ENCODE measurements at regions not wholly inside any gene's neighbourhood (a gene's known extent, or its start where the extent isn't known, plus 50 kb on each side); places are given as distances from the start of the nearest gene placed in this dataset.

DNA sequence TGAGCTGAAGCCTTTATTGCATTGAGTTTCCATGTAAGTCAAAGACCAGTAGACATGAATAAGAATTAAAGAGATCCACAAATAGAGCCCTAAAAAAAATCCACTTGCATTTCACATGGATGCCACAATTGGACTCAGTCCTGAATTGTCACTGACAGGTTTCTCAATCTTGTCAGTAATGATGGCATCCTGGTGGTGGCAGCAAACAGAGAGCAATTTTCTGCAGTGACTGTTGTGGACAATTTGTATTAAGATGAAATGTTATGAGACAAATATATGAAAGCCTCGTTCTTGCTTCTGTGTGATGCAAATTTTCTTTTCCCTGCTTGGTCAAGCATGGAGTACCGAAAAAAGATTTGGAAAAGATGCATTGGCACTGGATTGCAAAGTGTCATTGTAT is 278.9 kb downstream of the SAMD5 start:
- intact Hi-C loops (cut with micrococcal nuclease) = no loop called here
- no peak for DNase-seq
- no peak for ATAC-seq

GRCh38 chr6:147789430-147789947 is 281.0 kb downstream of the SAMD5 start:
- intact Hi-C loops (cut with micrococcal nuclease) = no loop called here
- DNase-seq = no peak
- ATAC-seq = no peak

- intact Hi-C loops (cut with micrococcal nuclease) = no loop called here
- ATAC-seq = no peak
These were observed 285.6 kb downstream of the SAMD5 start for GRCh38 chr6:147793871-147794643.

GRCh38 chr6:147802459-147802858 is 294.0 kb downstream of the SAMD5 start:
- intact Hi-C loops (cut with micrococcal nuclease) = no loop called here
- no peak for DNase-seq
- no peak for ATAC-seq

More at GRCh38 chr6:147793871-147794643, 285.6 kb downstream of the SAMD5 start:
- DNase-seq = no peak

GRCh38 chr6:147805155-147805554 is 296.7 kb downstream of the SAMD5 start:
- intact Hi-C loops (cut with micrococcal nuclease) = no loop called here
- ATAC-seq = no peak
- DNase-seq = no peak

DNA sequence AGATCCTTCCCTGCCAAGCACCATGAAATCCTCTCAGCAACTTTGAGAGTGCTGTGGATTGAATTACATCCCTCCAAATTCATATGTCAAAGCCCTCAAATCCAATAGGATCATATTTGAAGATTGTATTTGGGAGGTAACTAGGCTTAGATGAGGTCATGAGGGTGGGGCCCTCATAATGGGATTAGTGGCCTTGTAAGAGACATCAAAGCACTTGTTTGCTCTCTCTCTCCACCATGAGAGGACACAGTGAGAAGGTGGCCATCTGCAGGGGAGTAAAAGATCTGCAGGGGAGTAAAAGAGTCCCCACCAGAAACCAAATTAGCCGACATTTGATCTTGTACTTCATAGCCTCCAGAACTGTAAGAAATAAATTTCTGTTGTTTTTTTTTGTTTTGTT is 298.2 kb downstream of the SAMD5 start:
- intact Hi-C loops (cut with micrococcal nuclease) = no loop called here
- no peak for DNase-seq
- ATAC-seq = no peak

GRCh38 chr6:147808640-147809039 is 300.1 kb downstream of the SAMD5 start:
- no peak for DNase-seq
- intact Hi-C loops (cut with micrococcal nuclease) = no loop called here
- ATAC-seq = no peak

DNA sequence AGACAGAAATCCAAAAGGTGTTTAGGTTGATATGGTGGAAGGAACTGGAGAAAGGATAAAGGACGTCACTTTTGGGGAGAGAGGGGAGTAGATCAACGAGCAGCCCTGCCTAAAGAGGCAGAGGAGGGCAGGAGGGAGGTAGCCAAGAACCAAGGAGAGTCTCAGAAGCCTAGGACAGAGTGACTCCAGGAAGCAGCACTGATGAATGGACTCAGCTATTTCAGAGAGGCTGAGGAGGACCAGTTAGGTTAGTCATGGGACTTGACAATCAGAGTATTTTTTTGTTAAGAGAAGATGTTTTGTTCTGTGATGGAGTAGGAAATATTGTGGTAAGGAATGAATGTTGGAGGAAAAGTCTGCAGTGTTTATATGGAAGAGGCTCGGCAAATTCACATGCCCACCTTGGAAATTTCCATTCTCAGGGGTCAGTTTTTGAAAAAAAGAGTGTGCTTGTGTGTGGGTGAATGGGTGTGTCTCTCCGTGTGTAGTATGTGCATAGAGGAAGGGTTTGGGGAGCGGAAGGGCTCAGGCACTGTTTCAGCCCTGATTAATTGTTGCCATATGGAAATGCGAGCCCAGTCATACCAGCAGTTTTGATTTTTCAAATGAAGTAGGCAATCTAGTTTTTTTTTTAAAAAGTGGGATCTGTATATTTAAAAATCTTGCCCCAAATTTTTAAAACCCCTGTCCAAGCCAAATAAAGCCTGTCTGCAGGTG is 303.6 kb downstream of the SAMD5 start:
- ATAC-seq = no peak
- intact Hi-C loops (cut with micrococcal nuclease) = no loop called here
- no peak for DNase-seq

GRCh38 chr6:147817042-147817689 is 308.7 kb downstream of the SAMD5 start:
- DNase-seq = no peak
- ATAC-seq = no peak
- intact Hi-C loops (cut with micrococcal nuclease) = no loop called here

GRCh38 chr6:147820520-147820919 is 312.0 kb downstream of the SAMD5 start:
- no peak for ATAC-seq
- no peak for DNase-seq
- intact Hi-C loops (cut with micrococcal nuclease) = no loop called here

DNA sequence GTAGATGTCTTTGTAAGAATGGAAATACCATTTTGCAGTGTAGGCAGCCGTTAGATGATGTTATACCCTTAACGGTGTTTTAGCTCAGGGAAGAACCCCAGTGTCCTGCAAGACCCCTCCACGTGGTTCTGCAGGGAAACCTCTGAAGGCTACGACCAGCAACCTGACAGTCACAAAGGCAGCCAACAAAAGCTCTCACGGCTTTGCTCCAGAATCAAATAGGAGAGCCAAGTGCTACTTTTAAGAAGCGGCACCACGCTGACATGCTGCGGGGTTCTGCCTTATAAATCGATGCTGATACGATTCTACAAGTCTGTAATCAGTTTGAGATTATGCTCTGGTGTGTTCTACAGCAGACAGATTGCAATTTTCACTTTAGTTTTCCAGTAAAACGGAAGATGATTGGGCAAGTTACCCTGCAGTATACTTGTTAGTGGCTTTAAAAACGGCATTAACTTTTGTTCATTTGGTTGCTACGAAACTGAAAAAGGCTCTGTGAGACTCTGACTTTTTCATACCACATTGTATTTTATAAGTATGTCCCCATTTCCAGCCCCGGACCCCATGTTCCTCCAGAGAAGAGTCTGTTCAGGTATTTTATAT is 312.9 kb downstream of the SAMD5 start:
- intact Hi-C loops (cut with micrococcal nuclease) = no loop called here
- no peak for ATAC-seq
- DNase-seq = no peak

- DNase-seq = no peak
- no peak for ATAC-seq
- intact Hi-C loops (cut with micrococcal nuclease) = no loop called here
These were observed 315.4 kb downstream of the SAMD5 start for GRCh38 chr6:147823936-147824335.

- no peak for DNase-seq
- intact Hi-C loops (cut with micrococcal nuclease) = no loop called here
- ATAC-seq = no peak
These were observed 317.4 kb downstream of the SAMD5 start for GRCh38 chr6:147825848-147826247.

DNA sequence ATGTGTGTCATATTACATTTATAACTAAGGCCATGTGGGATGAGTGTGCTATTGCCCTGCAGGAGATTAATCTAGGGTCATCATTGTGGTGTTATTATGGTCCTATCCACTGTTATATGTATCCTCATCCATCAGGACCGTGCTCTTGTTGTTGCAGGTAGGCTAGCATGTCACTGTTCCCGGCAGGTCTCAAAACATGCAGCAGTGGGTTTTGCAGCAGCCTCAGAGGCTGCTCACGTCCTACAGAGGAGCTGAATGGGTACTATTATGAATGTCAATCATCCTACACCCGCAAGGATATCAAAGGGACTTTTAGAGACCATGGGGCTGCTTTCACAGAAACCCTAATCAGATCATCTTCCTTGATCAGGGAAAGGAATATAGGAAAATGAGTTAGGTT is 318.2 kb downstream of the SAMD5 start:
- DNase-seq (no peak), ATAC-seq (no peak)
- intact Hi-C loops (cut with micrococcal nuclease) = no loop called here

DNA sequence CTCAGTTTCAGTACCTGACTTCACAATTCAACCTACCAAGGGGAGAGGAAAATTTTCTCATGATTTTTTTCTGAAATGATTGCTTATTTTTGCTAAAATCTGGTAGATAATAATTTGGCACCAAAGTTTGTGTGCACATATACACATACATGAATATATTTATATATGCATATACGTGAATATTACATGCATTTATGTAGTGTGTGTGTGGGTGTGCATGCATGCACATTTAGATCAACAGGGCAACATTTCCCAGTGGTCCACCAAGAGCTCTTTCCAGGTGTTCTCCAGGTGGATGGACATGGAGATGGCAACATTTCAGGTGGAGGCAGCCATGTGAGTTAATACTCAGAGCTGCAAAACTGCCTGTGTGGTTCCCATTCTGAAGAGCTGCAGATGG is 320.9 kb downstream of the SAMD5 start:
- intact Hi-C loops (cut with micrococcal nuclease) = no loop called here
- ATAC-seq (no peak), DNase-seq (no peak)

GRCh38 chr6:147829835-147830234 is 321.3 kb downstream of the SAMD5 start:
- DNase-seq = no peak
- ATAC-seq = no peak
- intact Hi-C loops (cut with micrococcal nuclease) = no loop called here

- intact Hi-C loops (cut with micrococcal nuclease) = no loop called here
- DNase-seq (no peak), ATAC-seq (no peak)
These were observed 322.9 kb downstream of the SAMD5 start for GRCh38 chr6:147831356-147831755.

GRCh38 chr6:147833607-147834006 is 325.1 kb downstream of the SAMD5 start:
- no peak for DNase-seq
- ATAC-seq = no peak
- intact Hi-C loops (cut with micrococcal nuclease) = no loop called here

DNA sequence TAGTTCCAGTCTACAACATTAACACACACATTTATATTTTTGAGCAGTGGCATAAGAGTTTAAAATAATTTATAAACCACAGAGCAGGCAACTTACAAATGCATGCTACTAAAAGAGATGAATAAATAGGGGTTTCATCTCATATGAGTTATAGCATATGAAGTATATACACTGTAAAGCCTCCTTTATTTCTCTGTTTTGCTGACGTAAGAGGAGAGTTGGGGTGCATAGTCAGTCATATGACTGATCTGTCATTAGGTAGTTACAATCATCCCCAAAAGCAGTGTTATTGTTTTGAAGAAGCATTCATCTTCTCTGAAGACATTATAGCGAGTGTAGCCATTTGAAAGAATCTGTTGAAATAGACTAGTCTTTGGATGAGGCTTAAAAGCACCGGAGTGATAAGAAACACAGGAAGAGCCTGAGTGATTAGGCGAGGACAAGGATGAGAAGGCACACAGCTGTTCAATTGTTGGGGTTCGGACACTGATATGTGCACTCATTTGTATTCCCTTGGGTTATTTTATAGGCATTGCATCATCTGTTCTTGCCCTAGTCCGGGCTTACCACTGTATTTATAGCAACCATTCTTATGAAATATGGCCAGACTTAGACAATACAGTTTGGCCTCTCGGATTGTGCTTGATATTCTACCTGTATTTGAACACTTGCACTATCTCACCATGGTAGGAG is 325.7 kb downstream of the SAMD5 start:
- ATAC-seq = no peak
- no peak for DNase-seq
- intact Hi-C loops (cut with micrococcal nuclease) = no loop called here

Data from left ventricle myocardium superior (tissue), 1 donor.